Spleen (tissue), 11 donors: ENCODE measurements at regions not wholly inside any gene's neighbourhood (a gene's known extent, or its start where the extent isn't known, plus 50 kb on each side); places are given as distances from the start of the nearest gene placed in this dataset.

ENCODE experiments used
- DNase-seq: peaks from one replicate; pipeline ENCODE4 v3.0.0-alpha.2; 2020
- H3K27ac ChIP-seq, 8 donors: fragments of 200-600 bp; sonication (generic) in 7 of 8; 1 replicate in 4 of 8; 2 replicates in 4 of 8; pipeline versions ENCODE4 v1.5.0 to v1.8.0; 2016 to 2021; ENCODE audit warnings: inconsistent platforms in 4 of 8, mild to moderate bottlenecking in 4 of 8, moderate library complexity in 1 of 8
- H3K27me3 ChIP-seq, 7 donors: fragments of 200-600 bp; sonication (generic) in 6 of 7; replicated peaks in 1 of 7; 1 replicate in 4 of 7; 2 replicates in 3 of 7; pipeline versions ENCODE4 v1.5.0 to v1.8.0; 2016 to 2021; ENCODE audit warnings: inconsistent platforms in 3 of 7, mild to moderate bottlenecking in 1 of 7
- H3K36me3 ChIP-seq, 6 donors: fragments of 200-600 bp; sonication (generic) in 5 of 6; 1 replicate in 4 of 6; 2 replicates in 2 of 6; pipeline versions ENCODE4 v1.5.0 to v1.8.0; 2016 to 2021; ENCODE audit warnings: inconsistent platforms in 2 of 6
- H3K4me1 ChIP-seq, 6 donors: fragments of 200-600 bp; sonication (generic) in 5 of 6; 1 replicate in 3 of 6; 2 replicates in 3 of 6; pipeline versions ENCODE4 v1.5.0 to v1.8.0; 2016 to 2021; ENCODE audit warnings: inconsistent platforms in 3 of 6
- H3K4me3 ChIP-seq, 8 donors: fragments of 200-600 bp; sonication (generic) in 7 of 8; 1 replicate in 4 of 8; 2 replicates in 4 of 8; pipeline versions ENCODE4 v1.5.0 to v1.8.0; 2016 to 2021; ENCODE audit warnings: inconsistent platforms in 4 of 8, mild to moderate bottlenecking in 4 of 8, moderate library complexity in 2 of 8
- H3K9me3 ChIP-seq, 8 donors: fragments of 200-600 bp; sonication (generic) in 7 of 8; 1 replicate in 4 of 8; 2 replicates in 4 of 8; pipeline versions ENCODE4 v1.5.0 to v1.8.0; 2016 to 2021; ENCODE audit warnings: inconsistent platforms in 4 of 8
- POLR2A ChIP-seq, 3 donors: fragments of 450-650 bp; IDR thresholded peaks; one replicate each; pipeline ENCODE4 v1.5.1; 2017; ENCODE audit warnings: antibody characterized with exemption in 3 of 3, mild to moderate bottlenecking in 1 of 3
- POLR2AphosphoS5 ChIP-seq, 3 donors: sonication (generic); formaldehyde crosslinking; IDR thresholded peaks; one replicate each; pipeline ENCODE4 v1.5.1; 2017; ENCODE audit warnings: antibody characterized with exemption in 3 of 3
- WGBS, 5 donors: extraction: QIAGEN DNeasy Blood & Tissue Kit in 3 of 5; methylation state at CpG; one replicate each; pipeline versions ENCODE4 v1.1.5 to v1.1.7; 2013 to 2018; 5-methylcytosine and 5-hydroxymethylcytosine counted together
- intact Hi-C: fragments of 100-400 bp; cut with DNase I; formaldehyde crosslinking; loops from one replicate; pipeline ENCODE4 v1.15.0; 2023; ENCODE audit warnings: low total_unique reads
- TF ChIP-seq, protein P1 (sequence below), 11 experiments: fragments of 200-600 bp in 7 of 11; fragments of 450-650 bp in 4 of 11; sonication (generic) in 4 of 11; IDR thresholded peaks in 8 of 11; conservative IDR thresholded peaks in 3 of 11; 1 replicate in 7 of 11; 2 replicates in 4 of 11; pipeline versions ENCODE4 v1.4.0 to v1.8.0; 2016 to 2021; ENCODE audit warnings: antibody characterized with exemption in 11 of 11, inconsistent platforms in 4 of 11, mild to moderate bottlenecking in 1 of 11
- donor health status: healthy with polysubstance abuse.
- donor health status: DM: no; HTN: no; CAD: no; lungs with moderate emphysema.
- donor health status: DM: no; HTN: no; CAD: no.
- donor health status: Bipolar disorder and iron deficiency.
- donor health status: healthy.
- donor health status: DM: no; HTN: no; CAD: no.
- donor health status: DM: yes; HTN: yes; CAD: no.

DNA sequence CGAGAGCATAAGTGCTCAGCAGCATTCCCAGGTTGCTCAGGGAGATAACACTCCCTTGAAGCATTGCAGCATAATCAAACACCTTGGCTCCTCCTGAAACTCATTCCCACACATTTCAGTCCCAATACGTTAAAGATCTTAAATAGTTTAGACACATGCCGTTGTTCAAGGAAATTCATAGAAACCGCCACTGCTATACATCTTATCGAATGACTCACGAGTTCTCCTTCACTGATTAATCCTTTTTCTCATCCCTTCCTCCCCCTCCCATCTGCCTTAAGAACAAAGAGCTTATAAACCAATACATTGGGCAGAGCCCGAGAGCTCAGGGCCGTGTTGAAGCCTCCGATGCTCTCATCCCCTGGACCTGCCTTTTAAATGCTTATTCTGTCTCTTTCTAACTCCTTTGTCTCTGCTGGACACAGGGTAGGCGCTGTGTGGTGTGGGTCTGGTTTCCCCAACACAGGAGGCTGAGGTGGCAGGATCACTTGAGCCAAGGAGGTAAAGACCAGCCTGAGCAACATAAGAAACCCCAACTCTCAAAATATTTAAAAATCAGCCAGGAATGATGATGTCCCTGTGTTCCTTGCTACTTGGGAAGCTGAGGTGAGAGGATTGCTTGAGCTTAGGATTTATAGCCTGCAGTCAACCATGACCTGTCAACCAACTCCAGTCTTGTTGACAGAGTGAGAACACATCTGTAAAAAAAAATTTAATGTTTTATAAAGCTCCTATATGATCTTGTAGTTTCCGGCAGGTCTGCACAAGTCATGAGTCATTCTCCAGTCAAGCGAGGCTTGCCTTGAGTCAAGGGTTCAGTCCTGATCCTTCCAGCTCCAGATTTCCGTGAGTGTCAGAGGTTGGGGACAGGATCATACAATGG, 394.0 kb upstream of the HSFY2 start:
- no peak for TF ChIP-seq POLR2AphosphoS5 (IDR thresholded peaks at IDR 0.05)
- TF ChIP-seq POLR2A (IDR thresholded peaks at IDR 0.05): no peak
- TF ChIP-seq, protein P1, sequence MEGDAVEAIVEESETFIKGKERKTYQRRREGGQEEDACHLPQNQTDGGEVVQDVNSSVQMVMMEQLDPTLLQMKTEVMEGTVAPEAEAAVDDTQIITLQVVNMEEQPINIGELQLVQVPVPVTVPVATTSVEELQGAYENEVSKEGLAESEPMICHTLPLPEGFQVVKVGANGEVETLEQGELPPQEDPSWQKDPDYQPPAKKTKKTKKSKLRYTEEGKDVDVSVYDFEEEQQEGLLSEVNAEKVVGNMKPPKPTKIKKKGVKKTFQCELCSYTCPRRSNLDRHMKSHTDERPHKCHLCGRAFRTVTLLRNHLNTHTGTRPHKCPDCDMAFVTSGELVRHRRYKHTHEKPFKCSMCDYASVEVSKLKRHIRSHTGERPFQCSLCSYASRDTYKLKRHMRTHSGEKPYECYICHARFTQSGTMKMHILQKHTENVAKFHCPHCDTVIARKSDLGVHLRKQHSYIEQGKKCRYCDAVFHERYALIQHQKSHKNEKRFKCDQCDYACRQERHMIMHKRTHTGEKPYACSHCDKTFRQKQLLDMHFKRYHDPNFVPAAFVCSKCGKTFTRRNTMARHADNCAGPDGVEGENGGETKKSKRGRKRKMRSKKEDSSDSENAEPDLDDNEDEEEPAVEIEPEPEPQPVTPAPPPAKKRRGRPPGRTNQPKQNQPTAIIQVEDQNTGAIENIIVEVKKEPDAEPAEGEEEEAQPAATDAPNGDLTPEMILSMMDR (IDR thresholded peaks at IDR 0.05 in 8 of 11, conservative IDR thresholded peaks at IDR 0.05 in 3 of 11): no peak
- Histone ChIP-seq H3K4me3 (no peak overlapping the region), H3K4me1 (no peaks in the 10 kb centered on the region), H3K27me3 (no peaks in the 10 kb centered on the region), H3K36me3 (no peaks in the 10 kb centered on the region), H3K9me3 (peaks cover 0 to 4% (median 0%) of the 10 kb centered on the region in 8 donors), H3K27ac (no peak overlapping the region)
- DNase-seq: no peak
- 81 to 85% (median 85%) methylated on average over 13 of the region's 13 CpGs; no CpG with 5 or more reads in 2 of the 5 donors for WGBS, 5 donors
- intact Hi-C loops: no loop called here

DNA sequence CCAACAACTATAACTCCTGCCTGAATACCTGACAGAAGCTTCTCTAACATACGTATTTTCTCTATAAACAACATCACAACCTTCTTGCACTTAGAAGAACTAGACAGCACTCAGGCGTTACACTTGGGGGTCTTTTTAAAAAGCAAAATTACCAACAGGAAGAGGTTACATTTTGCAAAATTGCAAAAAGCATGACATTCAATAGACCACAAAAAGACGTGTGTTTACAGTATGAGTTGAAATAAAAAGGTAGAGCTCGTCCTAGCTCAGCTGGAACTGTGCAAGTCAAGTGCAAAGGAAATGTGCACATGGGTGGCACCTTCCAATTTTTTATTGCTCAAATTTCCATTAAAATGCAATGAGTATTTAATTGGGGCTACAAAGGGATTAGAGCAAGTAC, 375.2 kb upstream of the HSFY2 start:
- WGBS, 5 donors: 56 to 61% (median 59%) methylated on average over 4 of the region's 4 CpGs; no CpG with 5 or more reads in 2 of the 5 donors
- H3K27ac ChIP-seq: no peak overlapping the region

DNA sequence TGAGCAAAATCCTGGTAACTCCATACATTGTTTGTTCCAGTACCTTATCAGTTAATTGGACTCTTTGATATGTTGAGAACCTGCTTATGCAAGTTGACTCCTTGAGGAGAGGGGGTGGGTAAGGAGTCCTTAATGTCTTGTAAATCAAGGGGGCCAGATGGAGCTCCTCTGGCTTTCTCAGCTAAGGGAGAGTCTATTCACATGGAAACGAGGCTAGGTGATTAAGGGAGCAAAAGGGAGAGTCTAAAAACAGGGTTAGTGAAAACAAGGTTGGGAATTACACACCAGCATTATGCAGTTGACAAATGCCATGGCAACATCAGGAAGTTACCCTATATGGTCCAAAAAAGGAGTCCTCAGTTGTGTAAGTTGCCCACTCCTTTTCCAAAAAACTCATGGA, 372.8 kb upstream of the HSFY2 start:
- H3K4me3 ChIP-seq: no peak overlapping the region
- no peak for DNase-seq
- no peak for TF ChIP-seq POLR2AphosphoS5 (IDR thresholded peaks at IDR 0.05)
- no peak for TF ChIP-seq POLR2A (IDR thresholded peaks at IDR 0.05)
- TF ChIP-seq, protein P1 (IDR thresholded peaks at IDR 0.05 in 8 of 11, conservative IDR thresholded peaks at IDR 0.05 in 3 of 11): no peak
- H3K27me3 ChIP-seq: no peaks in the 10 kb centered on the region
- H3K36me3 ChIP-seq: no peaks in the 10 kb centered on the region
- no peak overlapping the region for H3K27ac ChIP-seq
- WGBS, 5 donors: 0 to 7% (median 0%) methylated on average over 1 of the region's 1 CpG; no CpG with 5 or more reads in 2 of the 5 donors
- H3K9me3 ChIP-seq: no peaks in the 10 kb centered on the region
- intact Hi-C loops: no loop called here
- no peaks in the 10 kb centered on the region for H3K4me1 ChIP-seq

More for the DNA sequence above, 375.2 kb upstream of the HSFY2 start:
- no peaks in the 10 kb centered on the region for H3K27me3 ChIP-seq
- no peaks in the 10 kb centered on the region for H3K4me1 ChIP-seq
- no peaks in the 10 kb centered on the region for H3K36me3 ChIP-seq
- no peak overlapping the region for H3K4me3 ChIP-seq
- no peak for TF ChIP-seq POLR2AphosphoS5 (IDR thresholded peaks at IDR 0.05)
- TF ChIP-seq POLR2A (IDR thresholded peaks at IDR 0.05): no peak
- TF ChIP-seq, protein P1 (IDR thresholded peaks at IDR 0.05 in 8 of 11, conservative IDR thresholded peaks at IDR 0.05 in 3 of 11): no peak
- no peaks in the 10 kb centered on the region for H3K9me3 ChIP-seq
- DNase-seq: no peak
- intact Hi-C loops: no loop called here

DNA sequence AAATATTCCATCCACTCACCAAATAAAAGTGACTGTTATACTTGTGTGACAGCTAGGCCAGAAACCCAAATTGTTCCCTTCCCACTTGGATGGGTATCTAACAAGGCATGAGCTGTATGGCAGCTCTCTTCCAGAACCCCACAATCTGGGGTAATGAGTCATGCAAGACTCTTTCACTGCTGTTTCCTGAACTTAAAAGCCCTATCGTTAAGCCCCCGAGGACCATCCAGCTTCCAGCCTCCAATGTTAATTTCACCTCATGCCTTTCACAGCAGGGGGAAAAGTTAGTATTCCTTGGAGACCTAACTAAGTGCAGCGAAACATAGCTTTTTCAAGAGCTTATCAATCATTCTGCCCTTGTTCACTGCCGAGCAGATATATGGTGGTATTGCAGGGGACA, 368.6 kb upstream of the HSFY2 start:
- TF ChIP-seq, protein P1 (IDR thresholded peaks at IDR 0.05 in 8 of 11, conservative IDR thresholded peaks at IDR 0.05 in 3 of 11): no peak
- no peak for TF ChIP-seq POLR2A (IDR thresholded peaks at IDR 0.05)
- TF ChIP-seq POLR2AphosphoS5 (IDR thresholded peaks at IDR 0.05): no peak
- Histone ChIP-seq H3K36me3 (no peaks in the 10 kb centered on the region), H3K9me3 (no peaks in the 10 kb centered on the region), H3K4me3 (no peak overlapping the region), H3K4me1 (no peaks in the 10 kb centered on the region), H3K27ac (no peak overlapping the region), H3K27me3 (no peaks in the 10 kb centered on the region)
- DNase-seq: no peak
- WGBS, 5 donors: 35 to 53% (median 48%) methylated on average over 2 to 4 of the region's 4 CpGs; no CpG with 5 or more reads in 2 of the 5 donors
- intact Hi-C loops: no loop called here
